Kidney (tissue), 13 donors: ENCODE measurements at regions not wholly inside any gene's neighbourhood (a gene's known extent, or its start where the extent isn't known, plus 50 kb on each side); places are given as distances from the start of the nearest gene placed in this dataset.

Experiments used
- DNase-seq, 5 donors: peaks; one replicate each; pipeline ENCODE4 v3.0.0-alpha.2; 2013 to 2020
- FAIRE-seq: peaks from 2 replicates; lab custom pipeline; 2012; peaks lifted over from hg19 to GRCh38; lab: Jason Lieb, UNC
- H3K27ac ChIP-seq, 2 donors: one replicate each; pipeline ENCODE4 v1.7.0; 2013; ENCODE audit warnings: low read depth in 2 of 2, low read length in 2 of 2, inconsistent platforms in 1 of 2
- H3K27me3 ChIP-seq: one replicate; pipeline ENCODE4 v1.7.1; 2013; ENCODE audit warnings: low read length, inconsistent platforms; ENCODE audit not compliant: control insufficient read depth, insufficient read depth
- H3K36me3 ChIP-seq, 3 donors: one replicate each; pipeline versions ENCODE4 v1.7.0 to v1.7.1; 2013; ENCODE audit warnings: low read length in 3 of 3, control low read depth in 1 of 3, inconsistent platforms in 1 of 3; ENCODE audit not compliant: insufficient read depth in 3 of 3, control insufficient read depth in 2 of 3
- H3K4me1 ChIP-seq, 3 donors: one replicate each; pipeline versions ENCODE4 v1.7.0 to v1.7.1; 2013; ENCODE audit warnings: low read length in 3 of 3, inconsistent platforms in 1 of 3, low read depth in 1 of 3; ENCODE audit not compliant: control insufficient read depth in 2 of 3, insufficient read depth in 2 of 3
- H3K4me3 ChIP-seq, 3 donors: one replicate each; pipeline versions ENCODE4 v1.7.0 to v1.8.1; 2013; ENCODE audit warnings: low read length in 3 of 3, control low read depth in 1 of 3, inconsistent platforms in 1 of 3
- H3K9ac ChIP-seq, 3 donors: one replicate each; pipeline versions ENCODE4 v1.7.0 to v1.7.1; 2013; ENCODE audit warnings: low read length in 3 of 3, control low read depth in 1 of 3, inconsistent platforms in 1 of 3
- H3K9me3 ChIP-seq, 3 donors: one replicate each; pipeline versions ENCODE4 v1.7.0 to v1.7.1; 2013; ENCODE audit warnings: low read length in 3 of 3, control low read depth in 1 of 3, inconsistent platforms in 1 of 3; ENCODE audit not compliant: control insufficient read depth in 2 of 3, insufficient read depth in 1 of 3
- CTCF ChIP-seq: IDR thresholded peaks from 3 replicates; pipeline ENCODE4 v1.5.1; 2012; ENCODE audit warnings: mild to moderate bottlenecking, moderate library complexity, borderline replicate concordance; ENCODE audit not compliant: insufficient read depth; ENCODE audit errors: extremely low read depth
- intact Hi-C: fragments of 100-400 bp; cut with DNase I; formaldehyde crosslinking; loops from one replicate; pipeline ENCODE4 v1.11.1; 2022
- donor health status: control.
- donor health status: control.
- donor health status: control.
- donor health status: control.
- donor health status: control.
- donor health status: DM: yes; HTN: yes; CAD: no.
- donor health status: Normal renal cell carcinoma (clear cell type).

- no peak for FAIRE-seq
- Histone ChIP-seq H3K27ac (no peak overlapping the region), H3K9me3 (peaks cover 0 to 4% (median 0%) of the 10 kb centered on the region in 3 donors), H3K27me3 (no peaks in the 10 kb centered on the region), H3K9ac (no peak overlapping the region), H3K4me1 (no peaks in the 10 kb centered on the region), H3K4me3 (no peak overlapping the region), H3K36me3 (no peaks in the 10 kb centered on the region)
- no peak for DNase-seq
- no peak for TF ChIP-seq CTCF
- intact Hi-C loops = no loop called here
Observed at GRCh38 chr6:10223841-10224240, 191.0 kb downstream of the TFAP2A start.

GRCh38 chr6:10221178-10221577 lies 193.7 kb downstream of the TFAP2A start:
- Histone ChIP-seq H3K4me1 (no peaks in the 10 kb centered on the region), H3K9ac (no peak overlapping the region), H3K27me3 (no peaks in the 10 kb centered on the region), H3K36me3 (no peaks in the 10 kb centered on the region), H3K27ac (no peak overlapping the region), H3K4me3 (no peak overlapping the region), H3K9me3 (no peaks in the 10 kb centered on the region)
- intact Hi-C loops = no loop called here
- no peak for FAIRE-seq
- TF ChIP-seq CTCF = no peak
- DNase-seq = no peak

- Histone ChIP-seq H3K4me1 (no peaks in the 10 kb centered on the region), H3K9me3 (no peaks in the 10 kb centered on the region), H3K36me3 (no peaks in the 10 kb centered on the region), H3K27me3 (no peaks in the 10 kb centered on the region), H3K27ac (no peak overlapping the region), H3K9ac (no peak overlapping the region), H3K4me3 (no peak overlapping the region)
- intact Hi-C loops = no loop called here
- no peak for TF ChIP-seq CTCF
- DNase-seq = no peak
- FAIRE-seq = no peak
Observed at GRCh38 chr6:10219510-10219909, 195.4 kb downstream of the TFAP2A start.

- Histone ChIP-seq H3K27ac (no peak overlapping the region), H3K9me3 (no peaks in the 10 kb centered on the region), H3K9ac (no peak overlapping the region), H3K27me3 (no peaks in the 10 kb centered on the region), H3K4me3 (no peak overlapping the region), H3K4me1 (no peaks in the 10 kb centered on the region), H3K36me3 (no peaks in the 10 kb centered on the region)
- intact Hi-C loops = no loop called here
- TF ChIP-seq CTCF = no peak
- FAIRE-seq = no peak
- no peak for DNase-seq
Observed at GRCh38 chr6:10217111-10217510, 197.8 kb downstream of the TFAP2A start.
